Activated CD8-positive, alpha-beta T cell treated with anti-CD3 and anti-CD28 coated beads, Interleukin-2, amount 10 ng/mL, durations not matched to agents 7 days and 5 days (primary cell): ENCODE measurements at regions not wholly inside any gene's neighbourhood (a gene's known extent, or its start where the extent isn't known, plus 50 kb on each side); places are given as distances from the start of the nearest gene placed in this dataset.
"Not testable (repeated sequence)": the region's sequence is repeated elsewhere in the genome, so short reads cannot be mapped to it uniquely, and the experiment has no call there.

Experiments
- ATAC-seq: fragments of 150-1000 bp; cut with Tn5 transposase; one replicate; pipeline ENCODE4 v1.10.0; 2021; ENCODE audit warnings: moderate library complexity
- CTCF ChIA-PET: fragments of 350-600 bp; sonication (Branson Sonifier 250); formaldehyde crosslinking; loops from one replicate; lab custom pipeline; 2021; ENCODE audit warnings: antibody characterized with exemption; lab: Charles Lee
- POLR2A ChIA-PET: fragments of 350-600 bp; sonication (Branson Sonifier 250); formaldehyde crosslinking; loops from one replicate; lab custom pipeline; 2021; ENCODE audit warnings: antibody characterized with exemption; lab: Charles Lee
- DNase-seq: peaks from one replicate; pipeline ENCODE4 v3.0.0-alpha.2; 2020
- H3K27ac Mint-ChIP-seq: one replicate; pipeline ENCODE4 v1.8.0; 2021; ENCODE audit warnings: mild to moderate bottlenecking, mixed read lengths
- H3K27me3 Mint-ChIP-seq: one replicate; pipeline ENCODE4 v1.8.0; 2021; ENCODE audit warnings: low read depth, mixed read lengths
- H3K36me3 Mint-ChIP-seq: one replicate; pipeline ENCODE4 v1.8.0; 2021; ENCODE audit warnings: low read depth, mixed read lengths
- H3K4me1 Mint-ChIP-seq: one replicate; pipeline ENCODE4 v1.8.0; 2021; ENCODE audit warnings: low read depth, mixed read lengths
- H3K4me3 Mint-ChIP-seq: one replicate; pipeline ENCODE4 v1.8.0; 2021; ENCODE audit warnings: mild to moderate bottlenecking, mixed read lengths
- H3K9me3 Mint-ChIP-seq: one replicate; pipeline ENCODE4 v1.8.0; 2022; ENCODE audit warnings: mixed read lengths; ENCODE audit not compliant: insufficient read depth

DNA sequence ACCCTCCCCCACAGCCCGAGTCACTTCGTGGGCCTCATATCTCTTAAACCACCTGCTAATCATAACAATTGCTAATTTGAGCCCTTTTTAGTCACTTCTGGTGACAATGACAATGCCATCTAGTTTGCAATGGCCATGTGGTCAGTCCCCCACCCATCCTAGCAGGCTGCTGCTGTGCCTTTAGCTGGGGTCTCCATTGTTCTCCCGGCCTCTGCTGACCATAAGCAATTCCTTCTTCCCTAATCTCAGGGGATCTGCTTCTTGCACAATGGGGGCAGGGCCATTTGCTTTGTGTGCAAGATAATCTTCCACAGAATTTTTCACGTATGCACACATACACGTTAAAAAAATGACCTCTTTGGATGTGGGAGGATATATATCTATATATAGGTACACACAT, 406.1 kb upstream of the ONECUT1 start:
- peaks cover 3% of the 10 kb centered on the region for H3K4me1 Mint-ChIP-seq
- H3K9me3 Mint-ChIP-seq: no peaks in the 10 kb centered on the region
- ChIA-PET POLR2A (no interaction called here), CTCF (interaction anchor here (1.3 kb wide), 2 partner anchors 386 to 394 kb away, joined by 4 to 5 read pairs; no protein-coding TSS in a partner anchor)
- no peak overlapping the region for H3K4me3 Mint-ChIP-seq
- no peaks in the 10 kb centered on the region for H3K36me3 Mint-ChIP-seq
- DNase-seq (no peak), ATAC-seq (no peak)
- H3K27ac Mint-ChIP-seq: no peak overlapping the region
- H3K27me3 Mint-ChIP-seq: no peaks in the 10 kb centered on the region

DNA sequence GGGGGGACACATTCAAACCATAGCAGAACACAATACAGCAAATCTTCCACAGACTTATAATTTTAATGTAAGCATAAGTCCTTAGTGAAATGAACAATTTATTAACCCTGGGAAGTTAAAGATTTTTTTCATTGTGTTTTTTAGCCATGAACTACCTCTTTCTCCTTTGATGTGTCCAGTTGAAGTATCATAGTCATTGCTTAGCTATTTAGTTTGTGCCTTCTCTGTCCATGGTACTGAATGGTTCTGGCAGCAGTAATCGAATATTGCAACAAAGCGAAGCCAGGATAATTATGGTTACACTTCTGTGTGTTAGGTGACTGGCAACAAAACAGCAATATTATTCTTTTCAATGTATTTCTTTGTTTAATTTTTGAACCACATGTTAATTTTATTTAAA, 403.0 kb upstream of the ONECUT1 start:
- no peak overlapping the region for H3K27ac Mint-ChIP-seq
- no peak overlapping the region for H3K4me3 Mint-ChIP-seq
- H3K4me1 Mint-ChIP-seq: peaks cover 3% of the 10 kb centered on the region
- ChIA-PET POLR2A (no interaction called here), CTCF (no interaction called here)
- no peaks in the 10 kb centered on the region for H3K9me3 Mint-ChIP-seq
- H3K27me3 Mint-ChIP-seq: no peaks in the 10 kb centered on the region
- H3K36me3 Mint-ChIP-seq: no peaks in the 10 kb centered on the region
- no peak for ATAC-seq
- DNase-seq: no peak

DNA sequence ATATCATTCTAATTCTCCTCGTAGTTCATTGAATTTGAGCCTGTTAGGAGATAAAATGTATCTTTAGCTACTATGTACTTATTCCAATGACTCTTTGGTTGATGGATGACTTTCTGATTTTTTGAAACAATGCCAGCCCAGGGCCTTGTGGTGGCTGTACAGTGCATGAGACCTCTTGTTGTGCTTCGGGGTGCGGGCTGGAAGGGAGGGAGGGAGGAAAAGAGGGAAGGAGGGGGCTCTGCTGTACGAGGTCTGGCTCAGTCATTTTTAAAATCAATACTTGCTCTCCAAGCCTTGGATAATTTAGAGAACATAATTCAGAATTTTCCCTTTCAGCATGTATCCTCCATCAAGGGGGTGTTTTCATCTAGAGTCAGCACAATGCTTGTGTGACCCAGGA, 399.7 kb upstream of the ONECUT1 start:
- H3K27ac Mint-ChIP-seq: no peak overlapping the region
- DNase-seq: no peak
- H3K9me3 Mint-ChIP-seq: no peaks in the 10 kb centered on the region
- no peaks in the 10 kb centered on the region for H3K27me3 Mint-ChIP-seq
- no peak overlapping the region for H3K4me3 Mint-ChIP-seq
- no peaks in the 10 kb centered on the region for H3K4me1 Mint-ChIP-seq
- no peak for ATAC-seq
- CTCF ChIA-PET: no interaction called here
- H3K36me3 Mint-ChIP-seq: no peaks in the 10 kb centered on the region
- POLR2A ChIA-PET: no interaction called here

DNA sequence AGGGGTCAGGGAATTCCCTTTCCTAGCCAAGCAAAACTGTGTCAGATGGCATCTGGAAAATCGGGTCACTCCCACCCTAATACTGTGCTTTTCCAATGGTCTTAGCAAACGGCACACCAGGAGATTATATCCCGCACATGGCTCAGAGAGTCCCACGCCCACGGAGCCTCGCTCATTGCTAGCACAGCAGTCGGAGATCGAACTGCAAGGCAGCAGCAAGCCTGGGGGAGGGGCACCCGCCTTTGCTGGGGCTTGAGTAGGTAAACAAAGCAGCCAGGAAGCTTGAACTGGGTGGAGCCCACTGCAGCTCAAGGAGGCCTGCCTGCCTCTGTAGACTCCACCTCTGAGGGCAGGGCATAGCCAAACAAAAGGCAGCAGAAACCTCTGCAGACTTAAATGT, 393.3 kb upstream of the ONECUT1 start:
- H3K9me3 Mint-ChIP-seq, CTCF ChIA-PET, H3K27ac Mint-ChIP-seq, H3K36me3 Mint-ChIP-seq, H3K4me1 Mint-ChIP-seq, H3K27me3 Mint-ChIP-seq, POLR2A ChIA-PET, DNase-seq, ATAC-seq, H3K4me3 Mint-ChIP-seq: not testable (repeated sequence)

DNA sequence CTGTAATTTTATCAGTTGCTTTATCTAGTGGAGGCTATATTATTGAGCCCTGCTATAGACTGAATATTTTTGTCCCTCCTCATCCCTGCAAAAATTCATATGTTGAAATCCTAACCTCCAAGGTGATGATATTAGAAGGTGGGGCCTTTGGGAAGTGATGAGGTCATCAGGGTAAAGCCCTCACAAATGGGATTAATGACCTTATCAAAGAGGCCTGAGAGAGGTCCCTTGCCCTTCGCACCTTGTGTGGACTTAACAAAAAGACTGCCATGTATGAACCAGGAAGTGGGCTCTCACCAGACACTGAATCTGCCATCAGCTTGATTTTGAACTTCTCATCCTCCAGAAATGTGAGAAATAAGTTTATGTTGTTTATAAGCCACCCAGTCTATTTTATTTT, 381.4 kb upstream of the ONECUT1 start:
- DNase-seq (no peak), ATAC-seq (no peak)
- H3K4me1 Mint-ChIP-seq: no peaks in the 10 kb centered on the region
- ChIA-PET CTCF (no interaction called here), POLR2A (no interaction called here)
- no peaks in the 10 kb centered on the region for H3K36me3 Mint-ChIP-seq
- no peaks in the 10 kb centered on the region for H3K9me3 Mint-ChIP-seq
- H3K27ac Mint-ChIP-seq: no peak overlapping the region
- no peak overlapping the region for H3K4me3 Mint-ChIP-seq
- no peaks in the 10 kb centered on the region for H3K27me3 Mint-ChIP-seq

DNA sequence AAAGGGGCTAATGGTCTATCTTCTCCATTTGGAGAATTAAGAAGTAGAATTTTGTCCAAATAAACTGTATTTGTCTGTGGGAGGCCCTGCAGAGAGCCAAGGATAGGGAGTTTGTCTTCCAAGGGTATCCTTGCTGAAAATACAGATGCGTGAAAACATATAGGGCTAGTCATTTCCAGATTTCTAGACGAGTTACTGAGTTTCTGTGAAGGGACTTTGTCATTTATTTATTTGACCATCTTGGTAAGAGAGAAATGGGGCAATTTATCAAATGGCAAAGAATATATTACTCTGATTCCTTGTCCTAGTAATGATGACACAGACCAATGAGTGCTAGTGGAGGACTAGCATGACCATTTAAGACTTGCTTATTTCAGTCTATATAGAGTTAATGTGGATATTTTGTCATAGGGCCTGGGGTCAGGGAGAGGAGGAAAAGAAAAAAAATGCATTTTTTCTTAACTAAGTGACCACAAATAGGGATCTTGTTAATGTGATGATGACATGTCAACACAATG, 376.6 kb upstream of the ONECUT1 start:
- H3K4me3 Mint-ChIP-seq: no peak overlapping the region
- no peak overlapping the region for H3K27ac Mint-ChIP-seq
- CTCF ChIA-PET: no interaction called here
- ATAC-seq (no peak), DNase-seq (no peak)
- H3K27me3 Mint-ChIP-seq: no peaks in the 10 kb centered on the region
- H3K4me1 Mint-ChIP-seq: no peaks in the 10 kb centered on the region
- POLR2A ChIA-PET: no interaction called here
- no peaks in the 10 kb centered on the region for H3K36me3 Mint-ChIP-seq
- H3K9me3 Mint-ChIP-seq: no peaks in the 10 kb centered on the region

DNA sequence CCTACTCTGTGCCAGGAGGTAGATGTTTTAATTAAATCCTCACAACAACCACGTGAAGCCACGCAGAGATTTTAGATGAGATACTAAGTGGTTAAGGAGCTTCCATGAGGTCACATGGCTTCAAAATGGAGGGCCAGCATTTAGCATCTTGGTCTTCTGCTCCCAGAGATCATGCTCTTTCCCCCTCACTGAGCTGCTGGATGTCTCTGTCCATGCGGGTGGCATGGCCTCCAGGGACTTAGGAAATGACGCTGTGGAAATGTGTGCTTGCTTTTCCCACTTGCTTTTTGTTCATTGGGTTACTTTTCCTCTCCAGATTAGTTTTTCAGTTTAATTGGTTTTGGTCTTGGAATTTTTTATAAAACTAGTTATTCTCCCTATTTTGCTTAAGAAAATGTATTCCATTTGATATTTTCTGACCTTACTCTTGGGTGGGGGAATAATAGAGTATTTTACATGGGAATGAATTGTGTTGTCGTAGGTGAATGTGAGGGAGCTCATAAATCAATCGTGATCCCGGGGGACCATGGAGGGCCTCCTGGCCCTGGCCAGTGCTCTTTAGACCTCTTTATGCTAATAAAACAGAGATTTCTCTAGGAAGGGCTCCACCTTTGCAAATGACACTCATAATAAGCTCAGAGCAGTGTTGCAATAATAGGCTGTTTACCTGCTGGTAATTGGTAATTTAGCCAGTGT, 376.0 kb upstream of the ONECUT1 start:
- H3K9me3 Mint-ChIP-seq: no peaks in the 10 kb centered on the region
- CTCF ChIA-PET: no interaction called here
- POLR2A ChIA-PET: no interaction called here
- DNase-seq (no peak), ATAC-seq (no peak)
- no peak overlapping the region for H3K4me3 Mint-ChIP-seq
- H3K27ac Mint-ChIP-seq: no peak overlapping the region
- H3K27me3 Mint-ChIP-seq: no peaks in the 10 kb centered on the region
- no peaks in the 10 kb centered on the region for H3K4me1 Mint-ChIP-seq
- H3K36me3 Mint-ChIP-seq: no peaks in the 10 kb centered on the region

DNA sequence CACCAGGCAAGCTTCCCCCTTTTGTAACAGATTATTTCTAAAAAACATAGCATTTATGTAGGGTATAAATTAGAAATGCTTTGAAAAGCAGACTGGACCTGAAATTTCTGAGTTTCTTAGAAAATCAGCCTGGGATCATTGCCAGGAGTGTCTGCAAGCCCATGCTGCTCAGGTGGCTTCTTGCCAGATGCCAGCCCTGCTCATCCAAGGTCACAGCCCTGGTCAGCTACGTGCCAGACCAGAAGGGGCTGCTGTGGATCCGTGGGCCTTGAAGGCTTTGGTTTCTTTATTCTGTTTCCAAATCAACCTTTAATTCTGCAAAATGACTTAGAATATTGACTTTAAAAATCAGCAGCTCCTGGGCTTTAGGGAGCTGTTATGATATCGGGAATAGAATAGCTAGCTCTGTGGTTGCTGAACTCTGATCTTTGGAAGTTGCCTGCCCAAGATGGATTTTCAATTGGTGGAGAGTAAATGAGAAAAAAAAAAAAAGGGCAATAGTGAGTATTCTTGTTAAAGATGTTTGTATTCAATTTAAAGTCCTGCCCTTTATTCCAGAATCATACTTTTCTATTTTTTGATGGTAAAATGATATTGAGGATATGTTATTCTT, 370.1 kb upstream of the ONECUT1 start:
- DNase-seq: no peak
- POLR2A ChIA-PET: no interaction called here
- Mint-ChIP-seq H3K4me1 (no peaks in the 10 kb centered on the region), H3K9me3 (no peaks in the 10 kb centered on the region), H3K27me3 (no peaks in the 10 kb centered on the region), H3K27ac (no peak overlapping the region), H3K4me3 (no peak overlapping the region), H3K36me3 (no peaks in the 10 kb centered on the region)
- ATAC-seq: no peak
- CTCF ChIA-PET: no interaction called here

DNA sequence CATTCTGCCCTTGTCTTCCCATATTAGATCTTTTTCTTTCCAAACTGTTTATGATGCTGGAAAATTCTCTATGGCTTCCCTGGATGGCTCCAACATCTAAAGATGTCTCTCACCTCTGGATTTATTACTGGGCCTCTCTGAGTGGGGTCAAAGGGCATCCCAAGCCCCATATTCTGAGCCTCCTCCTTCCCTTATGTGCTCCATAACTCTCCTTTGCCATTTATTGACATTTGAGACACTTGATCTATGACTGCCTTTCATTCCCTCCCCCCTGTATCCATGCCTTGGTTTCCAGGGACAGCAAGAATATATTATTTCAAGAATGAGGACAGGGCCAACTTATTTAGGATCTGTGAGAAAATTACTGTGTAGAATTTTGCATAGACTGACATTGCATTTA, 369.3 kb upstream of the ONECUT1 start:
- no peaks in the 10 kb centered on the region for H3K9me3 Mint-ChIP-seq
- no peak overlapping the region for H3K27ac Mint-ChIP-seq
- no peak for ATAC-seq

DNA sequence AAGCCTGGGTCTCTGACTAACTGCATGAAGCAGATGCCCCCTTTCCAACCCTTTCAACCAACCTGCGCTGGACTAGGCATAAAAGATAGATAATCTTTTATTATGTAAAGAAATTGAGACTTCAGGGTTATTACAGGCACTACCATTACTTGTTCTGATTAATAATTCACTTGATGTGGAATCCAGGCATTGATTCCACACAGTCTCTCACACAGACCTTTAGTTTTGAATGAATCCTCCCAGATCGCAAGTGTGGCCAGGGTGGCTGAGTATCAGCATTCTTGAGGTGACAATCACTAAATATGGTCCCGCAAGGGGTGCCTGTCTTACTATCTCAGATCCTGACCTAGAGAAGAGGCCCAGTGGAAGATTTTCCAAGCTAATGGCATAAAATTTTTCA, 368.9 kb upstream of the ONECUT1 start:
- CTCF ChIA-PET: no interaction called here
- no peaks in the 10 kb centered on the region for H3K36me3 Mint-ChIP-seq
- H3K4me1 Mint-ChIP-seq: no peaks in the 10 kb centered on the region
- POLR2A ChIA-PET: no interaction called here
- no peaks in the 10 kb centered on the region for H3K27me3 Mint-ChIP-seq
- DNase-seq (no peak), ATAC-seq (no peak)
- no peak overlapping the region for H3K27ac Mint-ChIP-seq
- H3K4me3 Mint-ChIP-seq: no peak overlapping the region
- no peaks in the 10 kb centered on the region for H3K9me3 Mint-ChIP-seq

More for the DNA sequence above, 369.3 kb upstream of the ONECUT1 start:
- no peak for DNase-seq
- Mint-ChIP-seq H3K36me3 (no peaks in the 10 kb centered on the region), H3K4me3 (no peak overlapping the region), H3K27me3 (no peaks in the 10 kb centered on the region), H3K4me1 (no peaks in the 10 kb centered on the region)
- ChIA-PET POLR2A (no interaction called here), CTCF (no interaction called here)

DNA sequence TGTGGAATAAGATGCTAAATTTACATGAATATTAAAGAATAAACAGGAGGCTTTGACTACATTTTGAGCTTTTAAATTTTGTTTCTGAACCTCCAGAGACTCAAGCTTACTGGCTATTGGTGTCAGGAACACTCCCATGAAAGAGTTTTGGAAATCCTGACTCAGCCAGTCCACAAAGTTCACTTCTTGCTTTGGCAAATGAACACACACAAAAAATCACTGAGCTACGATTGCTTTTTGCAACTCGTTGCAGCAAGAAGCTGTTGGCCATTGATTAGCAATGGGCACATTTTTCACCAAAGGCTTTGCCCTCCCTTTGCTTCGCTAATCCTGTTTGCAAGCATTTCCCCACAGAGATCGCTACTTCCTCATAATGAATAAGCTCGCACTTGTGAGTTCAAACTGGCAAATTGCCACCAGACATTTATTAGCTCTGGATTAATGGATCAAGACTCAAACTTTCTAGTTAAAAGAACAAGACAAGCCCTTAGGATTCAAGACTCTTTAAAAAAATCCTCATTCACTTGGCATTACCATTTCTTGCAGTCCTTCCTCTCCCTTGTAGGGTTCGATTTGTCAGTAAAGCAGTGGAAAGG, 343.2 kb upstream of the ONECUT1 start:
- no peaks in the 10 kb centered on the region for H3K36me3 Mint-ChIP-seq
- ChIA-PET CTCF (no interaction called here), POLR2A (no interaction called here)
- H3K9me3 Mint-ChIP-seq: no peaks in the 10 kb centered on the region
- no peaks in the 10 kb centered on the region for H3K4me1 Mint-ChIP-seq
- H3K27me3 Mint-ChIP-seq: no peaks in the 10 kb centered on the region
- no peak for ATAC-seq
- DNase-seq: no peak
- no peak overlapping the region for H3K4me3 Mint-ChIP-seq
- no peak overlapping the region for H3K27ac Mint-ChIP-seq

DNA sequence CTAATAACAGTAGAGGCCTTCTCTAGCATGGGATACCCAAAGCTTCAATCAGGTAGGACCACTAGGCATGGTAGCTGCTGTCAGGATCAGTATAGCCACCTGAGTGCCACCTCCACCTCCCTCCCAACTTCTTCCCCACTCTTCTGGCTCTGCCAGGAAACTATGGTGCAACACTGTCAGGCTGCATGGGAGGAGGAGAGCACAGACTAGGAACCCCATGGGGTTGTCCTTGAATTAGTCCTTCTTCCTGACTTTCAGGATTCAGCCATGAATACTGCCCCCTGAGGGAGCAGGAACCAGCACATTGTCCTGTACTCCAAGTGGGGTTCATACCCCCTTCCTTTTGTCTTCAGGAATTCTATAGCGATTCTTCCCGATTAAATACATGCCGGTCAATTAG, 340.8 kb upstream of the ONECUT1 start:
- POLR2A ChIA-PET: no interaction called here
- Mint-ChIP-seq H3K4me1 (no peaks in the 10 kb centered on the region), H3K27ac (no peak overlapping the region), H3K27me3 (no peaks in the 10 kb centered on the region), H3K4me3 (no peak overlapping the region), H3K9me3 (no peaks in the 10 kb centered on the region), H3K36me3 (no peaks in the 10 kb centered on the region)
- CTCF ChIA-PET: no interaction called here
- ATAC-seq (no peak), DNase-seq (no peak)
